Endothelial cell of umbilical vein (primary cell): ENCODE measurements at regions not wholly inside any gene's neighbourhood (a gene's known extent, or its start where the extent isn't known, plus 50 kb on each side); places are given as distances from the start of the nearest gene placed in this dataset.

Experiments used
- BruUV-seq: library from RNA; stranded (reverse); fragments of 400-500 nt; replicated peaks from 2 replicates; lab custom pipeline; 2021; lab: Mats Ljungman, UMichigan
- CTCF ChIA-PET: fragments of 300-600, 350-600 bp; sonication (Branson Sonifier 250); formaldehyde crosslinking; loops from one replicate; lab custom pipeline; 2021; ENCODE audit warnings: antibody characterized with exemption, inconsistent platforms; lab: Charles Lee
- POLR2A ChIA-PET: fragments of 300-600, 350-600 bp; sonication (Branson Sonifier 250); formaldehyde crosslinking; loops from one replicate; lab custom pipeline; 2021; ENCODE audit warnings: antibody characterized with exemption, inconsistent platforms; lab: Charles Lee
- DNase-seq: peaks from one replicate; pipeline ENCODE4 v3.0.0-alpha.2; 2011; ENCODE audit warnings: low read depth, low spot score
- FAIRE-seq: peaks from 2 replicates; lab custom pipeline; 2011; peaks lifted over from hg19 to GRCh38; lab: Jason Lieb, UNC
- H2AFZ ChIP-seq: 2 replicates; pipeline ENCODE4 v1.6.0; 2012; ENCODE audit warnings: low read depth, low read length, control low read depth, inconsistent platforms
- H3K27ac ChIP-seq: 2 replicates; pipeline ENCODE4 v1.5.1; 2011; ENCODE audit warnings: low read depth, mild to moderate bottlenecking, control low read depth, low read length, moderate library complexity; ENCODE audit not compliant: insufficient read depth
- H3K27me3 ChIP-seq, 2 experiments: 2 replicates each; pipeline versions ENCODE4 v1.6.0 to v1.6.1; 2011; ENCODE audit warnings: low read length in 2 of 2, mixed read lengths in 1 of 2; ENCODE audit not compliant: control insufficient read depth in 2 of 2, insufficient read depth in 2 of 2
- H3K36me3 ChIP-seq, 2 experiments: 2 replicates in 1 of 2; 3 replicates in 1 of 2; pipeline ENCODE4 v1.5.1; 2011; ENCODE audit warnings: low read length in 2 of 2, mild to moderate bottlenecking in 1 of 2, moderate library complexity in 1 of 2; ENCODE audit not compliant: control insufficient read depth in 2 of 2, insufficient read depth in 2 of 2; ENCODE audit errors: extremely low read depth in 1 of 2
- H3K4me1 ChIP-seq: 3 replicates; pipeline ENCODE4 v1.5.1; 2011; ENCODE audit warnings: mild to moderate bottlenecking, low read length; ENCODE audit not compliant: control insufficient read depth, insufficient read depth; ENCODE audit errors: extremely low read depth
- H3K4me2 ChIP-seq: 2 replicates; pipeline ENCODE4 v1.6.1; 2011; ENCODE audit warnings: low read length, control low read depth, mixed read lengths; ENCODE audit not compliant: insufficient read depth
- H3K4me3 ChIP-seq, 3 experiments: fragments of 200-600 bp in 1 of 3; sonication (generic), shearing (Covaris generic) in 1 of 3; replicated peaks in 1 of 3; 2 replicates each; pipeline ENCODE4 v1.5.1; 2011 to 2016; ENCODE audit warnings: control low read depth in 3 of 3, low read length in 3 of 3, mild to moderate bottlenecking in 2 of 3, inconsistent platforms in 1 of 3, low read depth in 1 of 3, moderate library complexity in 1 of 3; ENCODE audit not compliant: insufficient read depth in 1 of 3
- H3K79me2 ChIP-seq: 2 replicates; pipeline ENCODE4 v1.6.0; 2012; ENCODE audit warnings: low read length, inconsistent platforms; ENCODE audit not compliant: control insufficient read depth, insufficient read depth
- H3K9ac ChIP-seq: replicated peaks from 2 replicates; pipeline ENCODE3; 2011; ENCODE audit warnings: low read length, control low read depth; ENCODE audit not compliant: insufficient read depth; ENCODE audit errors: extremely low read depth
- H3K9me1 ChIP-seq: replicated peaks from 3 replicates; pipeline ENCODE4 v1.6.0; 2011; ENCODE audit warnings: mild to moderate bottlenecking, low read length; ENCODE audit not compliant: control insufficient read depth, insufficient read depth; ENCODE audit errors: extremely low read depth
- H3K9me3 ChIP-seq: replicated peaks from 2 replicates; pipeline ENCODE4 v1.5.1; 2012; ENCODE audit warnings: low read length, inconsistent platforms; ENCODE audit not compliant: control insufficient read depth, insufficient read depth
- H4K20me1 ChIP-seq: replicated peaks from 2 replicates; pipeline ENCODE3; 2011; ENCODE audit warnings: mild to moderate bottlenecking, low read length; ENCODE audit not compliant: control insufficient read depth, insufficient read depth; ENCODE audit errors: extremely low read depth
- EZH2 ChIP-seq: IDR thresholded peaks from 2 replicates; pipeline ENCODE4 v1.6.1; 2012; ENCODE audit warnings: borderline replicate concordance, low read depth, mild to moderate bottlenecking, moderate library complexity, low read length, inconsistent platforms; ENCODE audit not compliant: severe bottlenecking
- FOS ChIP-seq: IDR thresholded peaks from 2 replicates; pipeline ENCODE4 v1.6.1; 2011; ENCODE audit warnings: mild to moderate bottlenecking, low read length, moderate library complexity, borderline replicate concordance; ENCODE audit not compliant: insufficient read depth
- GATA2 ChIP-seq: IDR thresholded peaks from 2 replicates; pipeline ENCODE4 v1.7.0; 2011; ENCODE audit warnings: low read depth, mild to moderate bottlenecking, moderate library complexity, mixed read lengths, low read length; ENCODE audit not compliant: insufficient read length, insufficient read depth
- JUN ChIP-seq: IDR thresholded peaks from 2 replicates; pipeline ENCODE4 v1.6.1; 2011; ENCODE audit warnings: borderline replicate concordance, low read depth; ENCODE audit not compliant: insufficient read length, insufficient read depth
- MAX ChIP-seq: IDR thresholded peaks from 2 replicates; pipeline ENCODE4 v1.6.1; 2011; ENCODE audit not compliant: insufficient read depth, insufficient read length
- MYC ChIP-seq: IDR thresholded peaks from one replicate; pipeline ENCODE4 v1.6.1; 2011; ENCODE audit warnings: mild to moderate bottlenecking, low read depth, low read length
- POLR2A ChIP-seq: IDR thresholded peaks from 2 replicates; pipeline ENCODE4 v1.6.1; 2012; ENCODE audit warnings: low read depth, mild to moderate bottlenecking, control low read depth, low read length
- POLR2AphosphoS5 ChIP-seq: IDR thresholded peaks from 2 replicates; pipeline ENCODE4 v1.6.1; 2012; ENCODE audit warnings: low read depth, mild to moderate bottlenecking, control low read depth, low read length, moderate library complexity; ENCODE audit not compliant: insufficient read depth
- dilution Hi-C: fragments of 300-500 bp; cut with MboI; formaldehyde crosslinking; loops from one replicate; pipeline ENCODE4 v1.15.0; 2019; ENCODE audit warnings: low sequenced_read_pairs; ENCODE audit not compliant: extremely low pct_ligation_motif_present
- intact Hi-C: fragments of 100-400 bp; cut with micrococcal nuclease; formaldehyde crosslinking; loops from one replicate; pipeline ENCODE4 v1.10.0; 2022
- TF ChIP-seq, protein P1 (sequence below), 2 donors: IDR thresholded peaks; 1 replicate in 1 of 2; 2 replicates in 1 of 2; pipeline ENCODE4 v1.5.1; 2011; ENCODE audit warnings: low read length in 2 of 2, mild to moderate bottlenecking in 2 of 2, moderate library complexity in 2 of 2, control low read depth in 1 of 2, inconsistent platforms in 1 of 2, low read depth in 1 of 2; ENCODE audit not compliant: insufficient read depth in 1 of 2; ENCODE audit errors: extremely low read depth in 1 of 2

- CTCF ChIA-PET, result interaction anchor here (1.1 to 1.3 kb wide), 2 partner anchors 11 to 18 kb away, joined by 3 to 5 read pairs; no protein-coding TSS in a partner anchor
- H3K9me3 ChIP-seq, result no peaks in the 10 kb centered on the region
- no peak overlapping the region for H3K27ac ChIP-seq
- no peaks in the 10 kb centered on the region for H3K9me1 ChIP-seq
- no peak overlapping the region for H3K4me2 ChIP-seq
- POLR2A ChIA-PET, result no interaction called here
- intact Hi-C loops, result no loop called here
- H3K36me3 ChIP-seq, result peaks cover 0 to 7% of the 10 kb centered on the region in 2 experiments
- H2AFZ ChIP-seq, result no peak overlapping the region
- TF ChIP-seq EZH2 (no peak), JUN (no peak), FOS (no peak), MAX (no peak), MYC (no peak), POLR2A (no peak), GATA2 (no peak), POLR2AphosphoS5 (no peak)
- TF ChIP-seq, protein P1, sequence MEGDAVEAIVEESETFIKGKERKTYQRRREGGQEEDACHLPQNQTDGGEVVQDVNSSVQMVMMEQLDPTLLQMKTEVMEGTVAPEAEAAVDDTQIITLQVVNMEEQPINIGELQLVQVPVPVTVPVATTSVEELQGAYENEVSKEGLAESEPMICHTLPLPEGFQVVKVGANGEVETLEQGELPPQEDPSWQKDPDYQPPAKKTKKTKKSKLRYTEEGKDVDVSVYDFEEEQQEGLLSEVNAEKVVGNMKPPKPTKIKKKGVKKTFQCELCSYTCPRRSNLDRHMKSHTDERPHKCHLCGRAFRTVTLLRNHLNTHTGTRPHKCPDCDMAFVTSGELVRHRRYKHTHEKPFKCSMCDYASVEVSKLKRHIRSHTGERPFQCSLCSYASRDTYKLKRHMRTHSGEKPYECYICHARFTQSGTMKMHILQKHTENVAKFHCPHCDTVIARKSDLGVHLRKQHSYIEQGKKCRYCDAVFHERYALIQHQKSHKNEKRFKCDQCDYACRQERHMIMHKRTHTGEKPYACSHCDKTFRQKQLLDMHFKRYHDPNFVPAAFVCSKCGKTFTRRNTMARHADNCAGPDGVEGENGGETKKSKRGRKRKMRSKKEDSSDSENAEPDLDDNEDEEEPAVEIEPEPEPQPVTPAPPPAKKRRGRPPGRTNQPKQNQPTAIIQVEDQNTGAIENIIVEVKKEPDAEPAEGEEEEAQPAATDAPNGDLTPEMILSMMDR (IDR thresholded peaks at IDR 0.05; ENCODE audit: extremely low read depth in 1 of 2, insufficient read depth in 1 of 2, low read depth in 1 of 2, low read length in 2 of 2), result no peak
- no peak overlapping the region for H3K4me3 ChIP-seq
- no TSS peak for BruUV-seq
- H3K9ac ChIP-seq, result no peak overlapping the region
- DNase-seq, result no peak
- dilution Hi-C loops, result no loop called here
- peaks cover 14% of the 10 kb centered on the region for H3K4me1 ChIP-seq
- no peak for FAIRE-seq
- H3K27me3 ChIP-seq, result no peaks in the 10 kb centered on the region
- H3K79me2 ChIP-seq, result peaks cover 41% of the 10 kb centered on the region
- H4K20me1 ChIP-seq, result no peaks in the 10 kb centered on the region
Measured at GRCh38 chr12:124493809-124494750, 73.3 kb downstream of the NCOR2 start.
